Fibroblast of villous mesenchyme (primary cell): ENCODE measurements at regions not wholly inside any gene's neighbourhood (a gene's known extent, or its start where the extent isn't known, plus 50 kb on each side); places are given as distances from the start of the nearest gene placed in this dataset.
"Not testable (repeated sequence)": the region's sequence is repeated elsewhere in the genome, so short reads cannot be mapped to it uniquely, and the experiment has no call there.

Source experiments
- DNase-seq: peaks from one replicate; pipeline ENCODE4 v3.0.0-alpha.2; 2010; ENCODE audit warnings: low read depth
- H3K4me3 ChIP-seq: 2 replicates; pipeline ENCODE4 v1.5.1; 2011; ENCODE audit warnings: low read depth, mild to moderate bottlenecking, low read length
- CTCF ChIP-seq: IDR thresholded peaks from 2 replicates; pipeline ENCODE4 v1.5.1; 2012; ENCODE audit warnings: low read depth, mild to moderate bottlenecking, low read length; ENCODE audit not compliant: insufficient read depth

DNA sequence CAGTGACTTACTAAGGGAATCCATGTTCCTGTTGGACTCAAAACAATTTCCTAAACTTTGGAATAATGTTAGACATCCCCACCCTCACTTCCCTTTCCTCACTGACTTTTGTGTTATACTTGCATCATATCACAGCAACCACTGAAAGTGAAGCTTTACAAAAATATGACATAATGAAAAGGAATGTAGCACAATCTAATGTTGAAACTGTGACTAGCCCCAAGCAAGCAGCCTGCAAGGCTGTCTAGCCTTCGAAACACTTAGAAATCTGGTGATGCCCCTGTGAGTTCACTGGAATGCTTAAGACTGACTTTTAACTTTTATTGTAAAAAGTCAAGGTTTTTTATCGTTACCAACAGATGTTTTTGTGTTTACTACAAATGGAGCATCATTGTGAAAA, 203.7 kb upstream of the ZNF385D start:
- DNase-seq: peak; percentile 13
- no peak overlapping the region for H3K4me3 ChIP-seq
- TF ChIP-seq CTCF: no peak

- TF ChIP-seq CTCF: no peak
- no peak for DNase-seq
- H3K4me3 ChIP-seq: no peak overlapping the region
Measured at GRCh38 chr3:21955406-21955805, 204.4 kb upstream of the ZNF385D start.

GRCh38 chr3:21960033-21960432, 209.0 kb upstream of the ZNF385D start:
- no peak for TF ChIP-seq CTCF
- H3K4me3 ChIP-seq: no peak overlapping the region
- DNase-seq: no peak

DNA sequence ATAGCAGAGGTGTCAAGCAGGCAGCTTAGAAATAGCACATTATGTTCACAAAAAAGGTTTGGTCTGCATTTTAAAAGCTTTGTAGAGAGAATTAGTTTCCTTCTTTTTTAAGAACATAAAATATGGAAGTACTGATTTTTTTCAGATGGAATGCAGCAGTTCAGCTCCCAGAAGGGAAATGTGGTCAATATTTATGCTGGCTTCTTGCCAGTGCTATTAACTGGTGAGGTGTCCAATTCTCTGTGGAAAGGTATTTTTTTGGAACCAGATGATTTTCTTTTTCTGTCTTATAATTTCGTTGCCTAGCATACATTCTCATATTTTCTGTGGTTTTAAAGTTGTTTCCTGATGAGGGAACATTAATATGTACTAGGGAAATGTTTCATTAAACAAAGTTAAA, 211.4 kb upstream of the ZNF385D start:
- H3K4me3 ChIP-seq: no peak overlapping the region
- TF ChIP-seq CTCF: no peak
- no peak for DNase-seq

DNA sequence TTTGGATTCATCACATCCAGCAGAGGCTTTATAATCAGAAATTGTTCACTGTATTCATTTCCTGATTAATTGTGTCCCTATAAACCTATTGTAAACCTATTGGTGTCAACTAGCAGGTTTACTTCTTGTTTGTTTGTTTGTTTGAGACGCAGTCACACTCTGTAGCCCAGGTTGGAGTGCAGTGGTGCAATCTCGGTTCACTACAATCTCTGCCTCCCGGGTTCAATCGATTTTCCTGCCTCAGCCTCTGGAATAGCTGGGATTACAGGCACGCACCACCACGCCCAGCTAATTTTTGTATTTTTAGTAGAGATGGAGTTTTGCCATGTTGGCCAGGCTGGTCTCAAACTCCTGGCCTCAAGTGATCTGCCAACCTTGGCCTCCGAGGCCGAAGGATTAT, 215.4 kb upstream of the ZNF385D start:
- H3K4me3 ChIP-seq, DNase-seq: not testable (repeated sequence)

DNA sequence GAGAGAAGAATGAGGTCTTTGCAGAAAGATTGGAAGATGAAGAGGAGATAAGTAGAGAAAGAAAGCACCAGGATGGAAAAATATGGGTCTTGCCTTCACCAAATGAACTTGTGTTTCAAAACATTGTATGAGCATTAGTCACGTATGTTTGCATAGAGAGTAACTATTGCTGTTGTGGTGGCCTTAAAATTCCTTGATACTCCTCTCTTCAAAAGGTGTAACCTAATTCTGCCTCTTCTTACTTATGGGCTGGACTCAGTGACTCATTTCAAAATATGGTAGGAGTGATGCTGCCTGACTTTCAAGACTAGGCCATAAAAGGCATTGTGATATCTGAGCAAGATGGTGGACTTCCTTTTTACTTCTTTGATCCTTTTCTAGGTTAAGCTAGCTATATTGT, 228.7 kb upstream of the ZNF385D start:
- DNase-seq: peak; percentile 4
- TF ChIP-seq CTCF: no peak
- no peak overlapping the region for H3K4me3 ChIP-seq

DNA sequence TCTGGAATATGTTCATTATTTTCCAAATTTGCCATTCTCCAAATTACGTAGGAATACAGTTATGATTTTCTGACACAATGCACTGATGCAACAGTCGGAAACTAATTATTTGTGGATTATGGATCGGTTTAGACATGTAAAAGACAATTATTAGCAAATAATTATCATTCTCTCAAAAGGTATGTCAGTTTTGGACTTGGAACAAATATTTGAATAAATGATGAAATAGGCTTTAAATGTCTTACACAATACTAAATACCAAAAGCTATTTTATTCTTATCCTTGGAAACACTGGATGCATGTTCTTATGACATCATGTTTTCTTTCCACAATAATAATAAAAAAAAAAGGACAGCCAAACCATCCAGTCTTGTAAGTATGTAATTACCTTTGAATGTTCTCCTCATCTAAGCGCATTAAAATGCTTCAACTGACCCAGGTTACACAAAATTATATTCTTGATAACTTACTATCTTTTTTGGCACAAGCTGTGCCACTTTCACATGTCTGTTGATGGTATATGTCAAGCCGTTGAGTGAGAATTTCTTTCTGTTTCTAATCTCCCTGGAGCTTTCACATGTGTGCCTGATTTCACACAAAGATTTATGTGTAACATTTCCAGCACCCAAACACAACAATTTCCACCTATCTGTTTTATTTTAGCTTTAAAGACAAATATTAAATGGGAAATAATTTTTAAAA, 238.5 kb upstream of the ZNF385D start:
- no peak overlapping the region for H3K4me3 ChIP-seq
- no peak for TF ChIP-seq CTCF
- DNase-seq: no peak
